SU-DHL-6 (cell line): ENCODE measurements at regions not wholly inside any gene's neighbourhood (a gene's known extent, or its start where the extent isn't known, plus 50 kb on each side); places are given as distances from the start of the nearest gene placed in this dataset.

Source experiments
- CTCF ChIP-seq: fragments of 200-600 bp; sonication (generic); IDR thresholded peaks from one replicate; pipeline ENCODE4 v1.5.1; 2017; ENCODE audit warnings: antibody characterized with exemption, mild to moderate bottlenecking, low read length, moderate library complexity; ENCODE audit not compliant: insufficient read depth, poor library complexity, severe bottlenecking
- EZH2phosphoT487 ChIP-seq: fragments of 200-600 bp; sonication (generic), shearing (Covaris generic); conservative IDR thresholded peaks from 2 replicates; pipeline ENCODE4 v1.6.1; 2018; ENCODE audit warnings: mild to moderate bottlenecking, antibody characterized with exemption, low read length, moderate library complexity, mixed read lengths

GRCh38 chr22:27635435-27635834, 166.1 kb downstream of the MN1 start:
- no peak for TF ChIP-seq CTCF
- TF ChIP-seq EZH2phosphoT487: no peak
